Spleen (tissue), 11 donors: ENCODE measurements at regions not wholly inside any gene's neighbourhood (a gene's known extent, or its start where the extent isn't known, plus 50 kb on each side); places are given as distances from the start of the nearest gene placed in this dataset.

Source experiments
- DNase-seq: peaks from one replicate; pipeline ENCODE4 v3.0.0-alpha.2; 2020
- H3K27ac ChIP-seq, 8 donors: fragments of 200-600 bp; sonication (generic) in 7 of 8; 1 replicate in 4 of 8; 2 replicates in 4 of 8; pipeline versions ENCODE4 v1.5.0 to v1.8.0; 2016 to 2021; ENCODE audit warnings: inconsistent platforms in 4 of 8, mild to moderate bottlenecking in 4 of 8, moderate library complexity in 1 of 8
- H3K27me3 ChIP-seq, 7 donors: fragments of 200-600 bp; sonication (generic) in 6 of 7; replicated peaks in 1 of 7; 1 replicate in 4 of 7; 2 replicates in 3 of 7; pipeline versions ENCODE4 v1.5.0 to v1.8.0; 2016 to 2021; ENCODE audit warnings: inconsistent platforms in 3 of 7, mild to moderate bottlenecking in 1 of 7
- H3K36me3 ChIP-seq, 6 donors: fragments of 200-600 bp; sonication (generic) in 5 of 6; 1 replicate in 4 of 6; 2 replicates in 2 of 6; pipeline versions ENCODE4 v1.5.0 to v1.8.0; 2016 to 2021; ENCODE audit warnings: inconsistent platforms in 2 of 6
- H3K4me1 ChIP-seq, 6 donors: fragments of 200-600 bp; sonication (generic) in 5 of 6; 1 replicate in 3 of 6; 2 replicates in 3 of 6; pipeline versions ENCODE4 v1.5.0 to v1.8.0; 2016 to 2021; ENCODE audit warnings: inconsistent platforms in 3 of 6
- H3K4me3 ChIP-seq, 8 donors: fragments of 200-600 bp; sonication (generic) in 7 of 8; 1 replicate in 4 of 8; 2 replicates in 4 of 8; pipeline versions ENCODE4 v1.5.0 to v1.8.0; 2016 to 2021; ENCODE audit warnings: inconsistent platforms in 4 of 8, mild to moderate bottlenecking in 4 of 8, moderate library complexity in 2 of 8
- H3K9me3 ChIP-seq, 8 donors: fragments of 200-600 bp; sonication (generic) in 7 of 8; 1 replicate in 4 of 8; 2 replicates in 4 of 8; pipeline versions ENCODE4 v1.5.0 to v1.8.0; 2016 to 2021; ENCODE audit warnings: inconsistent platforms in 4 of 8
- POLR2A ChIP-seq, 3 donors: fragments of 450-650 bp; IDR thresholded peaks; one replicate each; pipeline ENCODE4 v1.5.1; 2017; ENCODE audit warnings: antibody characterized with exemption in 3 of 3, mild to moderate bottlenecking in 1 of 3
- POLR2AphosphoS5 ChIP-seq, 3 donors: sonication (generic); formaldehyde crosslinking; IDR thresholded peaks; one replicate each; pipeline ENCODE4 v1.5.1; 2017; ENCODE audit warnings: antibody characterized with exemption in 3 of 3
- WGBS, 5 donors: extraction: QIAGEN DNeasy Blood & Tissue Kit in 3 of 5; methylation state at CpG; one replicate each; pipeline versions ENCODE4 v1.1.5 to v1.1.7; 2013 to 2018; 5-methylcytosine and 5-hydroxymethylcytosine counted together
- intact Hi-C: fragments of 100-400 bp; cut with DNase I; formaldehyde crosslinking; loops from one replicate; pipeline ENCODE4 v1.15.0; 2023; ENCODE audit warnings: low total_unique reads
- TF ChIP-seq, protein P1 (sequence below), 11 experiments: fragments of 200-600 bp in 7 of 11; fragments of 450-650 bp in 4 of 11; sonication (generic) in 4 of 11; IDR thresholded peaks in 8 of 11; conservative IDR thresholded peaks in 3 of 11; 1 replicate in 7 of 11; 2 replicates in 4 of 11; pipeline versions ENCODE4 v1.4.0 to v1.8.0; 2016 to 2021; ENCODE audit warnings: antibody characterized with exemption in 11 of 11, inconsistent platforms in 4 of 11, mild to moderate bottlenecking in 1 of 11
- donor health status: healthy with polysubstance abuse.
- donor health status: DM: no; HTN: no; CAD: no; lungs with moderate emphysema.
- donor health status: DM: no; HTN: no; CAD: no.
- donor health status: Bipolar disorder and iron deficiency.
- donor health status: healthy.
- donor health status: DM: no; HTN: no; CAD: no.
- donor health status: DM: yes; HTN: yes; CAD: no.

- DNase-seq = no peak
- peaks cover 0 to 14% (median 0%) of the 10 kb centered on the region in 7 donors for H3K27me3 ChIP-seq
- peaks cover 0 to 6% (median 2%) of the 10 kb centered on the region in 6 donors for H3K4me1 ChIP-seq
- no peaks in the 10 kb centered on the region for H3K36me3 ChIP-seq
- TF ChIP-seq POLR2A (IDR thresholded peaks at IDR 0.05) (no peak), POLR2AphosphoS5 (IDR thresholded peaks at IDR 0.05) (no peak)
- TF ChIP-seq, protein P1, sequence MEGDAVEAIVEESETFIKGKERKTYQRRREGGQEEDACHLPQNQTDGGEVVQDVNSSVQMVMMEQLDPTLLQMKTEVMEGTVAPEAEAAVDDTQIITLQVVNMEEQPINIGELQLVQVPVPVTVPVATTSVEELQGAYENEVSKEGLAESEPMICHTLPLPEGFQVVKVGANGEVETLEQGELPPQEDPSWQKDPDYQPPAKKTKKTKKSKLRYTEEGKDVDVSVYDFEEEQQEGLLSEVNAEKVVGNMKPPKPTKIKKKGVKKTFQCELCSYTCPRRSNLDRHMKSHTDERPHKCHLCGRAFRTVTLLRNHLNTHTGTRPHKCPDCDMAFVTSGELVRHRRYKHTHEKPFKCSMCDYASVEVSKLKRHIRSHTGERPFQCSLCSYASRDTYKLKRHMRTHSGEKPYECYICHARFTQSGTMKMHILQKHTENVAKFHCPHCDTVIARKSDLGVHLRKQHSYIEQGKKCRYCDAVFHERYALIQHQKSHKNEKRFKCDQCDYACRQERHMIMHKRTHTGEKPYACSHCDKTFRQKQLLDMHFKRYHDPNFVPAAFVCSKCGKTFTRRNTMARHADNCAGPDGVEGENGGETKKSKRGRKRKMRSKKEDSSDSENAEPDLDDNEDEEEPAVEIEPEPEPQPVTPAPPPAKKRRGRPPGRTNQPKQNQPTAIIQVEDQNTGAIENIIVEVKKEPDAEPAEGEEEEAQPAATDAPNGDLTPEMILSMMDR (IDR thresholded peaks at IDR 0.05 in 8 of 11, conservative IDR thresholded peaks at IDR 0.05 in 3 of 11) = no peak
- intact Hi-C loops = no loop called here
- H3K27ac ChIP-seq = no peak overlapping the region
- H3K9me3 ChIP-seq = peaks cover 0 to 3% (median 0%) of the 10 kb centered on the region in 8 donors
- no peak overlapping the region for H3K4me3 ChIP-seq
Observed at GRCh38 chr4:72975488-72975784, 94.1 kb downstream of the COX18 start.

GRCh38 chr4:72974694-72975487 lies 94.6 kb downstream of the COX18 start:
- H3K36me3 ChIP-seq = no peaks in the 10 kb centered on the region
- intact Hi-C loops = no loop called here
- 29 to 39% (median 34%) methylated on average over 8 of the region's 8 CpGs for WGBS, 5 donors
- TF ChIP-seq, protein P1 (IDR thresholded peaks at IDR 0.05 in 8 of 11, conservative IDR thresholded peaks at IDR 0.05 in 3 of 11) = no peak
- no peak for TF ChIP-seq POLR2A (IDR thresholded peaks at IDR 0.05)
- no peak for TF ChIP-seq POLR2AphosphoS5 (IDR thresholded peaks at IDR 0.05)
- H3K4me3 ChIP-seq = no peak overlapping the region
- DNase-seq = no peak
- peaks cover 0 to 14% (median 0%) of the 10 kb centered on the region in 7 donors for H3K27me3 ChIP-seq
- H3K27ac ChIP-seq = no peak overlapping the region
- peaks cover 0 to 3% (median 0%) of the 10 kb centered on the region in 8 donors for H3K9me3 ChIP-seq
- peaks cover 0 to 6% (median 2%) of the 10 kb centered on the region in 6 donors for H3K4me1 ChIP-seq

- no peak for TF ChIP-seq POLR2A (IDR thresholded peaks at IDR 0.05)
- TF ChIP-seq POLR2AphosphoS5 (IDR thresholded peaks at IDR 0.05) = no peak
- TF ChIP-seq, protein P1 (IDR thresholded peaks at IDR 0.05 in 8 of 11, conservative IDR thresholded peaks at IDR 0.05 in 3 of 11) = no peak
- DNase-seq = no peak
- H3K27ac ChIP-seq = no peak overlapping the region
- 86 to 99% (median 93%) methylated on average over 3 of the region's 3 CpGs for WGBS, 5 donors
- peaks cover 0 to 6% (median 2%) of the 10 kb centered on the region in 6 donors for H3K4me1 ChIP-seq
- H3K4me3 ChIP-seq = no peak overlapping the region
- no peaks in the 10 kb centered on the region for H3K36me3 ChIP-seq
- peaks cover 0 to 3% (median 0%) of the 10 kb centered on the region in 7 donors for H3K27me3 ChIP-seq
- intact Hi-C loops = no loop called here
- peaks cover 0 to 3% (median 0%) of the 10 kb centered on the region in 8 donors for H3K9me3 ChIP-seq
Observed at GRCh38 chr4:72971572-72971971, 97.9 kb downstream of the COX18 start.

DNA sequence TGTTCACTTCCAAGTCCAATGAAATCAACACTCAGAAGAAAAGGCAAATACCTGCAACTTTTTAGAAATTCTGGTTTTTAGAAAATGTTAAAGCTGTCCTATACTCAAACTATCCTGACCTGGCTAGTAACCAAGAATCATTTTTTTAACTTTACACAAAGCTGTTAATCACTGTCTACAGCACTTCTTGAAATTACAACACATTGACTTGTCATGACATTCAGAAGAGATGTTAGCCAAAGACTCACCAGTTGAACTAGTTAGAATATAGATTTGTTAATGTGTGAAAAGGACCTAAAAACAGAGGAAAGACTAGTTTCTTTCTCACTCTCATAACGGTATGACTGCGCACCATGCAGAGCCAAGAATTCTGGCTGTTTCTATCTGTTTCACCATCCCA lies 98.8 kb downstream of the COX18 start:
- peaks cover 0 to 6% (median 2%) of the 10 kb centered on the region in 6 donors for H3K4me1 ChIP-seq
- no peak for DNase-seq
- no peak overlapping the region for H3K27ac ChIP-seq

More for the DNA sequence above, 98.8 kb downstream of the COX18 start:
- Histone ChIP-seq H3K4me3 (no peak overlapping the region), H3K9me3 (peaks cover 0 to 3% (median 0%) of the 10 kb centered on the region in 8 donors), H3K36me3 (no peaks in the 10 kb centered on the region), H3K27me3 (no peaks in the 10 kb centered on the region)
- TF ChIP-seq, protein P1 (IDR thresholded peaks at IDR 0.05 in 8 of 11, conservative IDR thresholded peaks at IDR 0.05 in 3 of 11) = no peak
- no peak for TF ChIP-seq POLR2A (IDR thresholded peaks at IDR 0.05)
- TF ChIP-seq POLR2AphosphoS5 (IDR thresholded peaks at IDR 0.05) = no peak
- 88 to 98% (median 96%) methylated on average over 2 of the region's 2 CpGs for WGBS, 5 donors
- intact Hi-C loops = no loop called here
